ENCODE measurements at regions not wholly inside any gene's neighbourhood (a gene's known extent, or its start where the extent isn't known, plus 50 kb on each side); places are given as distances from the start of the nearest gene placed in this dataset.

GRCh38 chr5:128765448-128766061 lies 199.7 kb upstream of the SLC27A6 start:
- TF ChIP-seq POLR2AphosphoS5 (IDR thresholded peaks at IDR 0.05; ENCODE audit: low read depth, low read length) (no peak), CTCF (IDR thresholded peaks at IDR 0.05) (no peak), SIN3A (IDR thresholded peaks at IDR 0.05; ENCODE audit: borderline replicate concordance, insufficient read depth, low read depth, low read length) (no peak), TCF7L2 (IDR thresholded peaks at IDR 0.05; ENCODE audit: low read depth, low read length) (no peak), REST (IDR thresholded peaks at IDR 0.05; ENCODE audit: insufficient read depth in 1 of 2, low read depth in 2 of 2, low read length in 1 of 2) (no peak)
